NCI-H446 (cell line): ENCODE measurements at regions not wholly inside any gene's neighbourhood (a gene's known extent, or its start where the extent isn't known, plus 50 kb on each side); places are given as distances from the start of the nearest gene placed in this dataset.

Source experiments
- DNase-seq, 2 experiments: peaks; one replicate each; lab custom pipeline; 2025; lab: John Stamatoyannopoulos, UW

- peak in 1 of 2 experiments; percentile 31 for DNase-seq
Observed at GRCh38 chr11:88231894-88232482, 56.7 kb upstream of the RAB38 start.

GRCh38 chr11:88229303-88229702, 54.1 kb upstream of the RAB38 start:
- DNase-seq: no peak
